Right lobe of liver (tissue), 6 donors: ENCODE measurements at regions not wholly inside any gene's neighbourhood (a gene's known extent, or its start where the extent isn't known, plus 50 kb on each side); places are given as distances from the start of the nearest gene placed in this dataset.

Experiments
- ATAC-seq, 4 donors: fragments of 200-7000 bp; cut with Tn5 transposase; one replicate each; pipeline ENCODE4 v1.9.1; 2020; ENCODE audit warnings: mild to moderate bottlenecking in 4 of 4, moderate library complexity in 4 of 4
- DNase-seq, 3 donors: peaks; one replicate each; pipeline ENCODE4 v3.0.0-alpha.2; 2020
- H3K27ac ChIP-seq, 3 donors: fragments of 200-600 bp; one replicate each; pipeline ENCODE4 v1.8.0; 2022
- H3K27me3 ChIP-seq, 2 donors: fragments of 200-600 bp; one replicate each; pipeline ENCODE4 v1.8.0; 2022
- H3K36me3 ChIP-seq, 4 donors: fragments of 200-600 bp; sonication (generic) in 1 of 4; one replicate each; pipeline versions ENCODE4 v1.5.1 to v1.8.0; 2017 to 2022; ENCODE audit warnings: control low read depth in 1 of 4
- H3K4me1 ChIP-seq, 4 donors: fragments of 200-600 bp; sonication (generic) in 1 of 4; one replicate each; pipeline versions ENCODE4 v1.5.1 to v1.8.0; 2017 to 2022; ENCODE audit warnings: control low read depth in 1 of 4
- H3K4me3 ChIP-seq, 3 donors: fragments of 200-600 bp; one replicate each; pipeline ENCODE4 v1.8.0; 2022
- H3K9me3 ChIP-seq, 4 donors: fragments of 200-600 bp; sonication (generic) in 1 of 4; one replicate each; pipeline versions ENCODE4 v1.5.1 to v1.8.0; 2017 to 2022; ENCODE audit warnings: control low read depth in 1 of 4
- CTCF ChIP-seq, 4 donors: fragments of 200-600 bp in 3 of 4; fragments of 450-650 bp in 1 of 4; IDR thresholded peaks; one replicate each; pipeline versions ENCODE4 v1.5.1 to v1.8.0; 2016 to 2022; ENCODE audit warnings: antibody characterized with exemption in 4 of 4, mild to moderate bottlenecking in 2 of 4
- POLR2A ChIP-seq: fragments of 450-650 bp; IDR thresholded peaks from one replicate; pipeline ENCODE4 v1.6.1; 2017; ENCODE audit warnings: antibody characterized with exemption, mild to moderate bottlenecking
- WGBS: methylation state at CpG from one replicate; pipeline ENCODE4 v1.1.6; 2018; ENCODE audit warnings: low coverage, low lambda C conversion rate; ENCODE audit not compliant: insufficient coverage; ENCODE audit errors: missing lambda C conversion rate; 5-methylcytosine and 5-hydroxymethylcytosine counted together
- intact Hi-C, 2 donors: fragments of 100-400 bp; cut with DNase I; formaldehyde crosslinking; loops; one replicate each; pipeline versions ENCODE4 v1.11.2 to v1.14.1; 2022
- donor health status: DM: no; HTN: yes; CAD: no.
- donor health status: DM: no; HTN: no; CAD: no.
- donor health status: DM: no; HTN: no; CAD: no.
- donor health status: DM: no; HTN: yes; CAD: no.
- donor health status: DM: no; HTN: yes; CAD: no.

GRCh38 chr17:72446118-72446517 is 325.3 kb downstream of the SOX9 start:
- H3K27ac ChIP-seq: no peak overlapping the region
- H3K9me3 ChIP-seq: no peaks in the 10 kb centered on the region
- no peaks in the 10 kb centered on the region for H3K4me1 ChIP-seq
- intact Hi-C loops: no loop called here
- no peaks in the 10 kb centered on the region for H3K36me3 ChIP-seq
- 89% methylated on average over 6 of the region's 6 CpGs for WGBS
- no peak overlapping the region for H3K4me3 ChIP-seq
- no peak for TF ChIP-seq CTCF (IDR thresholded peaks at IDR 0.05)
- no peak for TF ChIP-seq POLR2A
- no peaks in the 10 kb centered on the region for H3K27me3 ChIP-seq
- DNase-seq (no peak), ATAC-seq (no peak)

- no peak for DNase-seq
Measured at GRCh38 chr17:72446525-72447250, 325.9 kb downstream of the SOX9 start.

GRCh38 chr17:72447251-72447640 is 326.4 kb downstream of the SOX9 start:
- Histone ChIP-seq H3K27me3 (no peaks in the 10 kb centered on the region), H3K9me3 (no peaks in the 10 kb centered on the region), H3K4me1 (no peaks in the 10 kb centered on the region), H3K4me3 (no peak overlapping the region), H3K36me3 (no peaks in the 10 kb centered on the region), H3K27ac (no peak overlapping the region)
- 13% methylated on average over 3 of the region's 3 CpGs for WGBS
- TF ChIP-seq CTCF (IDR thresholded peaks at IDR 0.05) (no peak), POLR2A (no peak)
- ATAC-seq: no peak
- DNase-seq: no peak
- intact Hi-C loops: no loop called here

More at GRCh38 chr17:72446525-72447250, 325.9 kb downstream of the SOX9 start:
- Histone ChIP-seq H3K27me3 (no peaks in the 10 kb centered on the region), H3K4me3 (no peak overlapping the region), H3K9me3 (no peaks in the 10 kb centered on the region), H3K27ac (no peak overlapping the region), H3K36me3 (no peaks in the 10 kb centered on the region), H3K4me1 (no peaks in the 10 kb centered on the region)
- WGBS: 53% methylated on average over 16 of the region's 17 CpGs
- intact Hi-C loops: no loop called here
- TF ChIP-seq POLR2A: no peak
- TF ChIP-seq CTCF (IDR thresholded peaks at IDR 0.05): no peak
- ATAC-seq: peak in 2 of 4 donors; percentile 23 to 52

GRCh38 chr17:72448019-72448418 is 327.2 kb downstream of the SOX9 start:
- intact Hi-C loops: no loop called here
- WGBS: 50% methylated on average over 2 of the region's 2 CpGs
- ATAC-seq (no peak), DNase-seq (no peak)
- Histone ChIP-seq H3K4me1 (no peaks in the 10 kb centered on the region), H3K27me3 (no peaks in the 10 kb centered on the region), H3K27ac (no peak overlapping the region), H3K36me3 (no peaks in the 10 kb centered on the region), H3K4me3 (no peak overlapping the region), H3K9me3 (no peaks in the 10 kb centered on the region)
- no peak for TF ChIP-seq POLR2A

GRCh38 chr17:72452286-72453173 is 331.7 kb downstream of the SOX9 start:
- 44% methylated on average over 5 of the region's 5 CpGs for WGBS
- ATAC-seq: no peak
- no peak overlapping the region for H3K27ac ChIP-seq
- H3K36me3 ChIP-seq: no peaks in the 10 kb centered on the region
- H3K9me3 ChIP-seq: no peaks in the 10 kb centered on the region
- DNase-seq: no peak
- H3K27me3 ChIP-seq: no peaks in the 10 kb centered on the region
- no peaks in the 10 kb centered on the region for H3K4me1 ChIP-seq
- no peak overlapping the region for H3K4me3 ChIP-seq
- intact Hi-C loops: no loop called here
- no peak for TF ChIP-seq POLR2A
- no peak for TF ChIP-seq CTCF (IDR thresholded peaks at IDR 0.05)
